Stimulated activated CD4-positive, alpha-beta T cell treated with anti-CD3 and anti-CD28 coated beads, TNF-alpha, amount 100 ng/mL, for 24 hours (primary cell): ENCODE measurements at regions not wholly inside any gene's neighbourhood (a gene's known extent, or its start where the extent isn't known, plus 50 kb on each side); places are given as distances from the start of the nearest gene placed in this dataset.

Experiments
- DNase-seq, 3 experiments: peaks; one replicate each; pipeline ENCODE4 v3.0.0-alpha.2; 2020; ENCODE audit warnings: low read depth in 3 of 3

GRCh38 chr6:168883410-168884049, 370.1 kb downstream of the THBS2 start:
- DNase-seq = no peak

- DNase-seq = no peak
Measured at GRCh38 chr6:168880271-168880670, 373.4 kb downstream of the THBS2 start.

GRCh38 chr6:168877821-168878282, 375.8 kb downstream of the THBS2 start:
- no peak for DNase-seq

GRCh38 chr6:168876956-168877355, 376.7 kb downstream of the THBS2 start:
- no peak for DNase-seq

- no peak for DNase-seq
Measured at GRCh38 chr6:168875811-168876576, 377.7 kb downstream of the THBS2 start.

- DNase-seq = no peak
Measured at GRCh38 chr6:168874637-168875036, 379.0 kb downstream of the THBS2 start.

- DNase-seq = no peak
Measured at GRCh38 chr6:168873278-168874190, 380.1 kb downstream of the THBS2 start.

- DNase-seq = no peak
Measured at GRCh38 chr6:168871642-168872315, 381.9 kb downstream of the THBS2 start.

GRCh38 chr6:168870982-168871381, 382.7 kb downstream of the THBS2 start:
- no peak for DNase-seq

GRCh38 chr6:168867247-168868102, 386.2 kb downstream of the THBS2 start:
- DNase-seq = no peak

- DNase-seq = no peak
Measured at GRCh38 chr6:168866534-168866933, 387.1 kb downstream of the THBS2 start.

GRCh38 chr6:168865522-168865921, 388.1 kb downstream of the THBS2 start:
- DNase-seq = no peak

GRCh38 chr6:168864541-168865460, 388.8 kb downstream of the THBS2 start:
- no peak for DNase-seq

- DNase-seq = no peak
Measured at GRCh38 chr6:168863467-168863866, 390.2 kb downstream of the THBS2 start.

GRCh38 chr6:168862346-168862980, 391.2 kb downstream of the THBS2 start:
- no peak for DNase-seq

- DNase-seq = no peak
Measured at GRCh38 chr6:168860987-168861386, 392.7 kb downstream of the THBS2 start.

- no peak for DNase-seq
Measured at GRCh38 chr6:168860341-168860740, 393.3 kb downstream of the THBS2 start.

- no peak for DNase-seq
Measured at GRCh38 chr6:168858926-168859325, 394.7 kb downstream of the THBS2 start.

- no peak for DNase-seq
Measured at GRCh38 chr6:168856914-168857313, 396.7 kb downstream of the THBS2 start.
